Endothelial cell of umbilical vein (primary cell): ENCODE measurements at regions not wholly inside any gene's neighbourhood (a gene's known extent, or its start where the extent isn't known, plus 50 kb on each side); places are given as distances from the start of the nearest gene placed in this dataset.

ENCODE experiments used
- BruUV-seq: library from RNA; stranded (reverse); fragments of 400-500 nt; replicated peaks from 2 replicates; lab custom pipeline; 2021; lab: Mats Ljungman, UMichigan
- CTCF ChIA-PET: fragments of 300-600, 350-600 bp; sonication (Branson Sonifier 250); formaldehyde crosslinking; loops from one replicate; lab custom pipeline; 2021; ENCODE audit warnings: antibody characterized with exemption, inconsistent platforms; lab: Charles Lee
- POLR2A ChIA-PET: fragments of 300-600, 350-600 bp; sonication (Branson Sonifier 250); formaldehyde crosslinking; loops from one replicate; lab custom pipeline; 2021; ENCODE audit warnings: antibody characterized with exemption, inconsistent platforms; lab: Charles Lee
- DNase-seq: peaks from one replicate; pipeline ENCODE4 v3.0.0-alpha.2; 2011; ENCODE audit warnings: low read depth, low spot score
- FAIRE-seq: peaks from 2 replicates; lab custom pipeline; 2011; peaks lifted over from hg19 to GRCh38; lab: Jason Lieb, UNC
- H2AFZ ChIP-seq: 2 replicates; pipeline ENCODE4 v1.6.0; 2012; ENCODE audit warnings: low read depth, low read length, control low read depth, inconsistent platforms
- H3K27ac ChIP-seq: 2 replicates; pipeline ENCODE4 v1.5.1; 2011; ENCODE audit warnings: low read depth, mild to moderate bottlenecking, control low read depth, low read length, moderate library complexity; ENCODE audit not compliant: insufficient read depth
- H3K27me3 ChIP-seq, 2 experiments: 2 replicates each; pipeline versions ENCODE4 v1.6.0 to v1.6.1; 2011; ENCODE audit warnings: low read length in 2 of 2, mixed read lengths in 1 of 2; ENCODE audit not compliant: control insufficient read depth in 2 of 2, insufficient read depth in 2 of 2
- H3K36me3 ChIP-seq, 2 experiments: 2 replicates in 1 of 2; 3 replicates in 1 of 2; pipeline ENCODE4 v1.5.1; 2011; ENCODE audit warnings: low read length in 2 of 2, mild to moderate bottlenecking in 1 of 2, moderate library complexity in 1 of 2; ENCODE audit not compliant: control insufficient read depth in 2 of 2, insufficient read depth in 2 of 2; ENCODE audit errors: extremely low read depth in 1 of 2
- H3K4me1 ChIP-seq: 3 replicates; pipeline ENCODE4 v1.5.1; 2011; ENCODE audit warnings: mild to moderate bottlenecking, low read length; ENCODE audit not compliant: control insufficient read depth, insufficient read depth; ENCODE audit errors: extremely low read depth
- H3K4me2 ChIP-seq: 2 replicates; pipeline ENCODE4 v1.6.1; 2011; ENCODE audit warnings: low read length, control low read depth, mixed read lengths; ENCODE audit not compliant: insufficient read depth
- H3K4me3 ChIP-seq, 3 experiments: fragments of 200-600 bp in 1 of 3; sonication (generic), shearing (Covaris generic) in 1 of 3; replicated peaks in 1 of 3; 2 replicates each; pipeline ENCODE4 v1.5.1; 2011 to 2016; ENCODE audit warnings: control low read depth in 3 of 3, low read length in 3 of 3, mild to moderate bottlenecking in 2 of 3, inconsistent platforms in 1 of 3, low read depth in 1 of 3, moderate library complexity in 1 of 3; ENCODE audit not compliant: insufficient read depth in 1 of 3
- H3K79me2 ChIP-seq: 2 replicates; pipeline ENCODE4 v1.6.0; 2012; ENCODE audit warnings: low read length, inconsistent platforms; ENCODE audit not compliant: control insufficient read depth, insufficient read depth
- H3K9ac ChIP-seq: replicated peaks from 2 replicates; pipeline ENCODE3; 2011; ENCODE audit warnings: low read length, control low read depth; ENCODE audit not compliant: insufficient read depth; ENCODE audit errors: extremely low read depth
- H3K9me1 ChIP-seq: replicated peaks from 3 replicates; pipeline ENCODE4 v1.6.0; 2011; ENCODE audit warnings: mild to moderate bottlenecking, low read length; ENCODE audit not compliant: control insufficient read depth, insufficient read depth; ENCODE audit errors: extremely low read depth
- H3K9me3 ChIP-seq: replicated peaks from 2 replicates; pipeline ENCODE4 v1.5.1; 2012; ENCODE audit warnings: low read length, inconsistent platforms; ENCODE audit not compliant: control insufficient read depth, insufficient read depth
- H4K20me1 ChIP-seq: replicated peaks from 2 replicates; pipeline ENCODE3; 2011; ENCODE audit warnings: mild to moderate bottlenecking, low read length; ENCODE audit not compliant: control insufficient read depth, insufficient read depth; ENCODE audit errors: extremely low read depth
- CTCF ChIP-seq, 2 donors: IDR thresholded peaks; 1 replicate in 1 of 2; 2 replicates in 1 of 2; pipeline ENCODE4 v1.5.1; 2011; ENCODE audit warnings: low read length in 2 of 2, mild to moderate bottlenecking in 2 of 2, moderate library complexity in 2 of 2, control low read depth in 1 of 2, inconsistent platforms in 1 of 2, low read depth in 1 of 2; ENCODE audit not compliant: insufficient read depth in 1 of 2; ENCODE audit errors: extremely low read depth in 1 of 2
- EZH2 ChIP-seq: IDR thresholded peaks from 2 replicates; pipeline ENCODE4 v1.6.1; 2012; ENCODE audit warnings: borderline replicate concordance, low read depth, mild to moderate bottlenecking, moderate library complexity, low read length, inconsistent platforms; ENCODE audit not compliant: severe bottlenecking
- FOS ChIP-seq: IDR thresholded peaks from 2 replicates; pipeline ENCODE4 v1.6.1; 2011; ENCODE audit warnings: mild to moderate bottlenecking, low read length, moderate library complexity, borderline replicate concordance; ENCODE audit not compliant: insufficient read depth
- GATA2 ChIP-seq: IDR thresholded peaks from 2 replicates; pipeline ENCODE4 v1.7.0; 2011; ENCODE audit warnings: low read depth, mild to moderate bottlenecking, moderate library complexity, mixed read lengths, low read length; ENCODE audit not compliant: insufficient read length, insufficient read depth
- MYC ChIP-seq: IDR thresholded peaks from one replicate; pipeline ENCODE4 v1.6.1; 2011; ENCODE audit warnings: mild to moderate bottlenecking, low read depth, low read length
- POLR2A ChIP-seq: IDR thresholded peaks from 2 replicates; pipeline ENCODE4 v1.6.1; 2012; ENCODE audit warnings: low read depth, mild to moderate bottlenecking, control low read depth, low read length
- POLR2AphosphoS5 ChIP-seq: IDR thresholded peaks from 2 replicates; pipeline ENCODE4 v1.6.1; 2012; ENCODE audit warnings: low read depth, mild to moderate bottlenecking, control low read depth, low read length, moderate library complexity; ENCODE audit not compliant: insufficient read depth
- dilution Hi-C: fragments of 300-500 bp; cut with MboI; formaldehyde crosslinking; loops from one replicate; pipeline ENCODE4 v1.15.0; 2019; ENCODE audit warnings: low sequenced_read_pairs; ENCODE audit not compliant: extremely low pct_ligation_motif_present
- intact Hi-C: fragments of 100-400 bp; cut with micrococcal nuclease; formaldehyde crosslinking; loops from one replicate; pipeline ENCODE4 v1.10.0; 2022
- TF ChIP-seq, protein P1 (sequence below): IDR thresholded peaks from 2 replicates; pipeline ENCODE4 v1.6.1; 2011; ENCODE audit not compliant: insufficient read depth, insufficient read length

DNA sequence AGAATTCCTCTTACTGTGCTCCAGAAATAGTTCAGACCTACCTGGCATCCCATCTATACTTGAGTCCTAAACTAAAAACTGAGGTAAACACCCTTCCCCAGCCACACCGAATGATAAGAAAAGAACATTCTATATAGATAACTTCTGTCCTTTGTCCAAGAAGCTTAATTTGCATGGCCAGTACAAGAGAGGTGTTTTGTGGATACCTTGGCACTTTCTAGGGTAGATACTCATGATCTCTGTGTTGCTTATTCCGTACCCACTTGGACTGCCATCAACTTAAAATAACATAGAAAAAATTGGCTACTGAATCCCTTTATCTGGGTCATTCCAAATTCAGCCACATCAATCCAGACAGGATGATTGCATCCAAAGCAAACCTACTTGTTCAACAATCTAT, 1050.4 kb downstream of the STIM2 start:
- FAIRE-seq: no peak
- H3K4me1 ChIP-seq: no peaks in the 10 kb centered on the region

More for the DNA sequence above, 1050.4 kb downstream of the STIM2 start:
- dilution Hi-C loops (no loop called here), intact Hi-C loops (no loop called here)
- Histone ChIP-seq H3K9ac (no peak overlapping the region), H3K27ac (no peak overlapping the region), H3K27me3 (no peaks in the 10 kb centered on the region), H3K79me2 (no peaks in the 10 kb centered on the region), H3K4me2 (no peak overlapping the region), H3K36me3 (no peaks in the 10 kb centered on the region), H3K9me1 (no peaks in the 10 kb centered on the region), H3K4me3 (no peak overlapping the region), H2AFZ (no peak overlapping the region), H3K9me3 (no peaks in the 10 kb centered on the region), H4K20me1 (no peaks in the 10 kb centered on the region)
- TF ChIP-seq CTCF (IDR thresholded peaks at IDR 0.05; ENCODE audit: extremely low read depth in 1 of 2, insufficient read depth in 1 of 2, low read depth in 1 of 2, low read length in 2 of 2) (no peak), FOS (no peak), EZH2 (no peak), POLR2AphosphoS5 (no peak), MYC (no peak), GATA2 (no peak), POLR2A (no peak)
- TF ChIP-seq, protein P1, sequence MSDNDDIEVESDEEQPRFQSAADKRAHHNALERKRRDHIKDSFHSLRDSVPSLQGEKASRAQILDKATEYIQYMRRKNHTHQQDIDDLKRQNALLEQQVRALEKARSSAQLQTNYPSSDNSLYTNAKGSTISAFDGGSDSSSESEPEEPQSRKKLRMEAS: no peak
- ChIA-PET POLR2A (no interaction called here), CTCF (no interaction called here)
- no peak for DNase-seq
- no TSS peak for BruUV-seq
